GM18520 (cell line): ENCODE measurements at regions not wholly inside any gene's neighbourhood (a gene's known extent, or its start where the extent isn't known, plus 50 kb on each side); places are given as distances from the start of the nearest gene placed in this dataset.
"Not testable (repeated sequence)": the region's sequence is repeated elsewhere in the genome, so short reads cannot be mapped to it uniquely, and the experiment has no call there.

Experiments used
- ATAC-seq: cut with Tn5 transposase; IDR thresholded peaks from one replicate; pipeline ENCODE4 v1.9.1; 2021; ENCODE audit not compliant: unreplicated experiment

- no peak for ATAC-seq
Observed at GRCh38 chr14:82766123-82766522, 1232.5 kb upstream of the SEL1L start.

DNA sequence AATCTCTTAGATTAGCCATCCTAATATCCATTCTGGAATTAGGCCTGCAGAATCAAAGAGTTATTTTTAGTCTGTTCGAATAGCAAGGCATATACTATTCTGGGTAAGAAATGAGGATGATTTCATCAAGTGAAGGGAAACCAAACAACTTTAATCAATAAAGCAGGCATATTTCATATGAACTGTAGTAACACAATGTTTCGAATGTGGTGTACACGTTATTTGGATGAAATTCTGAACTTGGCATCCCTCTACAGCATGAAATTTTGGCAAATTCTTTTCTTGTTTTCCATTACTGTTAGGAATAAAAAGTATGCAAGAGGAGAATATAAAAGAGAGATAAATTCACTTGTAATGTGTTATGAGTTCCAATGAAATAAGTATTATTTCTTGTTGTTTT is 1233.3 kb upstream of the SEL1L start:
- ATAC-seq = no peak

GRCh38 chr14:82776958-82777357 is 1243.3 kb upstream of the SEL1L start:
- ATAC-seq = no peak

DNA sequence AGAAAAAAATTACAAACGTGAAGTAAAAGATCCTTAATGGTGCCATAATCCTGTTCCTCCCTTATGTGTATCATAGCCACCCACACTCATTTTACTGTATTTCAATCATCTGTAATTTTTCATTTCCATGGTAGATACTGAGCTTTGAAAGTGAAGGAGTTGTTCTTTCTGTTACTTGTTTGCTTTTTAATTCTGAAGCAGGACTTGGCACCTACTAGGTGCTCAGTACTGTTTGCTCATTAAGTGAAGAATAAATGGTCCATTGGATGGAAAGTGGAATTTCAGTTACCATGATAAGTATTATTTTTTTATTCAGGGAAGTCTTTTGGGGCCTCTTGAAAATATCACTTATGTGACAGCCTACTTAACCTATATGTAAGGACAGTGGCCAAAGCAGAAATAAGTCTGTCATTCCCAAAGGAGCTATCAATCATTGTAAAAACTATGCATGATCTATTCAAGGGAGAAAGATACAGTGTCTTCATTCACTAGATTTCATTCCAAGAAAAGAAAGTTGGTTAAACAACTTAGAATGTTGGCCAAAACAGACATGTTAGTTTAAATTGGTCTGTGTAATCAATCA is 1244.4 kb upstream of the SEL1L start:
- ATAC-seq = no peak

GRCh38 chr14:82778601-82779000 is 1244.9 kb upstream of the SEL1L start:
- no peak for ATAC-seq

DNA sequence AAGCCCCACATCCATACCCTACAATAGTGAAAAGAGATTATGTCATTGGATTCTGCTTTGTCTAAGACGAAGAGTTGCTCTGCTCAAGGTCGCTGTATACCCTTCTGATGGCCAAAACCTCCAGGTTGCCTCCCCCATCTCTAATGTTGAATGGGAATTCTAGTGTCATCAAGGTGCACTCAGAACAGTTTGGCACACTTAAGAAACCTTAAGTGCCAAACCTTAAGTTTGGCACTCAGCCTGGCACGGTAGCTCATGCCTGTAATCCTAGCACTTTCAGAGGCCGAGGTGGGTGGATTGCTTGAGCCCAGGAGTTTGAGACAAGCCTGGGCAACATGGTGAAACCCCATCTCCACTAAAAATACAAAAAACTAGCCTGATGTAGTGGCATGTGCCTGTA is 1245.6 kb upstream of the SEL1L start:
- ATAC-seq = no peak

GRCh38 chr14:82785756-82786482 is 1252.3 kb upstream of the SEL1L start:
- no peak for ATAC-seq

DNA sequence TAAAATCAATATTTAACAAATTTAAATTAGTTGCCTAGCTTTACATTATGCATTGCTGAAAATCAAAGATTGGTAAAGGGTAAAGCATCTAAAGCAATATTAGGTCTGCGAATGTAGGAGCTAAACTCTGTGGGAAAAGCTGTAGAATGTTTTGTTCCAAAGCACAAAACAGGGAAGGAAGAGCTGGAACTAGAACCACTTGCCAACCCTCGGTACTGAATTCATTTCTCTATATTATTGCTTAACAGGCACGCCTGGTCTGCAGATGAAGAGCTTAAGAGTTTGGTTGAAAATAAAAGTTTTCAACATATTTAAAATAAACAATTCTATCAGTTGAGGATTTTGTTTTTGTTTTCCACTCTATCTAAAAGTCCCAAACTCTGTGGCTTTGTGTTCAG is 1252.8 kb upstream of the SEL1L start:
- no peak for ATAC-seq

DNA sequence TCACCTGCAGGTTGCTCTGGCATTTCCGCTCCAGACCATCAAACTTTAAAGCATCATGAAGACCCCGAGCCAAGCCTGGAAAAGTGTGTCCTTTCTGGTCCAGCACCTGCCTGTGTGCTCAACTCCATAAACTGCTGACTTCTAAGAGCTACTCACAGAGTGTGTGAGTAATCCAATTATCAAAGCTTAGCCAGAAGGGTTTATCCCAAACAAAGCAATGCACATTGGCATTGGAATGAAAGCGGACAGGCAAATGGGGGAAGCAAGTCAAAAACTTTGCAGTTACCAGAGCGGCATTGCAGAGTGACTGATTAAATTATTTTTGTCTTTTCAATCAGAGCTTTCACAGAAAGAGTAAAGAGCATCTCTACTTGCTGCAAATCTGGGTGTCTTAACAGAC is 1262.4 kb upstream of the SEL1L start:
- ATAC-seq = no peak

- ATAC-seq = no peak
Observed at GRCh38 chr14:82798276-82798675, 1264.6 kb upstream of the SEL1L start.

GRCh38 chr14:82805892-82806825 is 1272.5 kb upstream of the SEL1L start:
- ATAC-seq = no peak

DNA sequence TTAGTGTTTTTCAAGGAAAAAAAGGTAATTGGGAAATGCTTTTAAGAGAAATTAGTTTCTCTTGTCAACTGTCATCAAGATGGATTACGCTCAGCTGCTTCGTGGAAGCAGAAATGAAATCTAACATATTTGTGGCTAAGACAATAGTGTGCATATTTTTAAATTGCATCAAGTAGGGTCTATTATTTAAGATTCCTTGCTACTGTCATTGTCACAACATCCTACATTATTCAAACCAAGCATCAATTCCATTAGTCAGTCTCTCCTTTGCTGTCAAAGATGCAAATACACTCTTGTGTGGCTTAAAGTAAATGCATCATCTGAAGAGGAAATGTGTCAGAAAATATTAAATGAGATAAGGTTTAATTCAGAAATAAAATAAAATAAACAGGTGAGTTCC is 1277.6 kb upstream of the SEL1L start:
- no peak for ATAC-seq

DNA sequence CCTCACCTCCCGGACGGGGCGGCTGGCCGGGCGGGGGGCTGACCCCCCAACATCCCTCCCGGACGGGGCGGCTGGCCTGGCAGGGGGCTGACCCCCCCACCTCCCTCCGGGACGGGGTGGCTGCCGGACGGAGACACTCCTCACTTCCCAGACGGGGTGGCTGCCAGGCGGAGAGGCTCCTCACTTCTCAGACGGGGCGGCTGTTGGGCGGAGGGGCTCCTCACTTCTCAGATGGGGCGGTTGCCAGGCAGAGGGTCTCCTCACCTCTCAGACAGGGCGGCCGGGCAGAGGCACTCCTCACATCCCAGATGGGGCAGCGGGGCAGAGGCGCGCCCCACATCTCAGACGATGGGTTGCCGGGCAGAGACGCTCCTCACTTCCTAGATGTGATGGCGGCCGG is 1280.7 kb upstream of the SEL1L start:
- ATAC-seq = not testable (repeated sequence)

GRCh38 chr14:82830596-82830995 is 1296.9 kb upstream of the SEL1L start:
- no peak for ATAC-seq

DNA sequence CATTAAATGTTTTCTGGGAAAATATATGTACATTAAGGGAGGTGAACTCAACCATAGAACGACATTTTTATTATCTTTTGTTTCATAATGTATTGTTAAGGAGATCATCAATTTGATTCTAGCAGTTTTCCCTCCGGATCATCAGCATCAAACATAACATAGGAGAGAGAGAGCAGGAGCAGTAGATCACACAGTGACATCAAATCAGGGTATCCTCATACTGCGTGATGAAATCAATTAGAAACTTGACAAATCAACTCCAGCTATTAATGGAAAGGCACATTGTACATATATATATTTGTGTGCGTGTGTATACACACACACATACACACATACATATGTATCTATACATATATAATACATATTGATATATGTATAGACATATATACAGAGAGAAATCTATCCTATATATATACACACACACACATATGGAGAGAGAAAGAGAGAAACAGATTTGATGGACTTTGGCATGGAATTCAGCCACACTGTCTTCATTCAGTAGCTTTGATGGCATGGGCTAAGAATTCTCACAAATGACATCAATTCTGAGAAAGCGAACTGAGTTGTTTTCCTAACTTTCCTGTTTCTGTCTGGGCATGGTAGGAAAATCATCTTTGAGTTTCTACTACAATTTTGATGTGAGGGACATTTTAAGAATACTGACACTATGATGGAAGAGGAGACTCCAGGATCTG is 1302.8 kb upstream of the SEL1L start:
- ATAC-seq = no peak

- ATAC-seq = no peak
Observed at GRCh38 chr14:82837611-82838140, 1304.0 kb upstream of the SEL1L start.

- ATAC-seq = no peak
Observed at GRCh38 chr14:82850576-82850975, 1316.9 kb upstream of the SEL1L start.

DNA sequence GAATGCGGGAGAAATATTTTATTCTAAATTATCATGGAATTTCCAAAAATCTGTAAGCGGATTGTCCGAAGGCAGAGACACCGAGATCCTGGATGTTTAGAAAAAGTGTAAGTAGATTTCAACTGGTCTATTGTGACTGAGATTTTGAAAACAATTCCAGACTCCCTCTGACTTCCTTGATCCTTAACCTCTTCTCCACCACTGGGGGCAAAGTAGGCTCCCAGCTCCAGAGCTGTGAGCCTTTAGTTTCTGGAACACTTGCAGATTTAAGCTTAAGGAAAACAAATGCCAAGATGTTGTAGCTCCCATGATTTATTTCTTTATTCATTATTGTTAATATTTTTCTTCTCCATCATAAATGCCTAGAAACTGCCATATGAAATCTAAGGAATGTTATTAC is 1320.5 kb upstream of the SEL1L start:
- no peak for ATAC-seq

- ATAC-seq = no peak
Observed at GRCh38 chr14:82854901-82855300, 1321.2 kb upstream of the SEL1L start.

- no peak for ATAC-seq
Observed at GRCh38 chr14:82855912-82856391, 1322.3 kb upstream of the SEL1L start.

DNA sequence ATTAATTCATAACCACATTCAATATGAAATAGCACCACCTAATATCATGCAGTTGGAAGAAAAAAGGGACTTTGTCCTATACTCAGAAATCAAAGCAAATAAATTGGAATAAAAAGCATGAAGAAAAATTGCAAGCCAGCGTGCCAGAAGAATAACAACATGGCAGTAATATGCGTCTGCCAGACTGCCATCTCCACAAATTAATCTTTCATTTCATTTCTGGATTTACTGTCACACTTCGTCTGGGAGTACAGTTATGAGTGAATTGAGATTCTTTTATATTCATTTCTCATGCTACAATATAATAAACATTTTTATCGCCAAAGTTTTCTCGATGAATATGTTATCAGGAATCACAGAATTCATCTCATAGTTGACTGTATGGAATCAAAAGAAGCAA is 1327.7 kb upstream of the SEL1L start:
- no peak for ATAC-seq
